Upper lobe of left lung (tissue), 6 donors: ENCODE measurements at regions not wholly inside any gene's neighbourhood (a gene's known extent, or its start where the extent isn't known, plus 50 kb on each side); places are given as distances from the start of the nearest gene placed in this dataset.

Experiments used
- ATAC-seq, 2 donors: fragments of 200-7000 bp; cut with Tn5 transposase; one replicate each; pipeline ENCODE4 v1.9.1; 2022; ENCODE audit warnings: mild to moderate bottlenecking in 2 of 2, moderate library complexity in 2 of 2; ENCODE audit not compliant: low FRiP score in 2 of 2
- DNase-seq, 2 donors: peaks; one replicate each; pipeline ENCODE4 v3.0.0-alpha.2; 2019 to 2020
- H3K27ac ChIP-seq, 4 donors: fragments of 200-600 bp; sonication (generic); one replicate each; pipeline ENCODE4 v1.5.1; 2016 to 2019
- H3K27me3 ChIP-seq, 4 donors: fragments of 200-600 bp; sonication (generic); one replicate each; pipeline ENCODE4 v1.5.1; 2017 to 2019
- H3K36me3 ChIP-seq, 4 donors: fragments of 200-600 bp; sonication (generic); one replicate each; pipeline ENCODE4 v1.5.1; 2016 to 2019
- H3K4me1 ChIP-seq, 4 donors: fragments of 200-600 bp; sonication (generic); one replicate each; pipeline ENCODE4 v1.5.1; 2018 to 2019
- H3K4me3 ChIP-seq, 4 donors: fragments of 200-600 bp; sonication (generic); one replicate each; pipeline ENCODE4 v1.5.1; 2017 to 2019; ENCODE audit warnings: mild to moderate bottlenecking in 2 of 4, moderate library complexity in 1 of 4
- H3K9me3 ChIP-seq, 4 donors: fragments of 200-600 bp; sonication (generic); one replicate each; pipeline ENCODE4 v1.5.1; 2018 to 2019
- EP300 ChIP-seq, 4 donors: sonication (generic); formaldehyde crosslinking; IDR thresholded peaks; one replicate each; pipeline ENCODE4 v1.5.1; 2017; ENCODE audit warnings: antibody characterized with exemption in 4 of 4, control low read depth in 2 of 4
- POLR2A ChIP-seq, 4 donors: fragments of 450-650 bp; IDR thresholded peaks; one replicate each; pipeline ENCODE4 v1.5.1; 2016 to 2017; ENCODE audit warnings: antibody characterized with exemption in 4 of 4, mild to moderate bottlenecking in 2 of 4
- POLR2AphosphoS5 ChIP-seq, 2 donors: sonication (generic); formaldehyde crosslinking; IDR thresholded peaks; one replicate each; pipeline ENCODE4 v1.5.1; 2017; ENCODE audit warnings: antibody characterized with exemption in 2 of 2
- WGBS, 2 donors: methylation state at CpG; one replicate each; pipeline ENCODE4 v1.1.5; 2017 to 2018; 5-methylcytosine and 5-hydroxymethylcytosine counted together
- TF ChIP-seq, protein P1 (sequence below), 6 experiments: fragments of 450-650 bp in 4 of 6; fragments of 200-600 bp in 2 of 6; sonication (generic) in 2 of 6; IDR thresholded peaks; one replicate each; pipeline ENCODE4 v1.5.1; 2016 to 2019; ENCODE audit warnings: antibody characterized with exemption in 6 of 6
- donor health status: DM: no; HTN: no; CAD: no; lungs with moderate emphysema.
- donor health status: DM: no; HTN: yes; CAD: no; lungs with severe emphysema.

DNA sequence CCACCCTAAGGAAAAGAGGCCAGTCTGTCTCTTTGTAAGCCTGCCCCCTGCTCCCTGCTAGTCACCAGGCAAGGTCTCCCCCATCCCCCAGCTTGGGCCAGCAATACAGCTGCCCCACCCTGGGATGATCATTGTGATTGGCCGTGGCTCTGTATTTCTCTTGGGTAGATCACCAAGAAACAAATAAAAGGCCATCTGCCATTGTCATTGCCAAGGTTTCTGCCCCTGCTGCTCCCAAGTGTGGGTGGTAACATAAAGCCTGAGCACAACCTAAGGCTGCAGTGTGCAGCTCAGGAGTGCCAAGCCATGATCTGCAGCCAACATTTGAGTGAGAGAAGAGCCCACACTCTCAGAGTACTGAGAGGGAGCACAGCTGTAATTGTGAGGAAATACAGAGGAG lies 241.0 kb upstream of the POF1B start:
- TF ChIP-seq POLR2A (IDR thresholded peaks at IDR 0.05) (no peak), POLR2AphosphoS5 (IDR thresholded peaks at IDR 0.05) (no peak), EP300 (IDR thresholded peaks at IDR 0.05) (no peak)
- TF ChIP-seq, protein P1, sequence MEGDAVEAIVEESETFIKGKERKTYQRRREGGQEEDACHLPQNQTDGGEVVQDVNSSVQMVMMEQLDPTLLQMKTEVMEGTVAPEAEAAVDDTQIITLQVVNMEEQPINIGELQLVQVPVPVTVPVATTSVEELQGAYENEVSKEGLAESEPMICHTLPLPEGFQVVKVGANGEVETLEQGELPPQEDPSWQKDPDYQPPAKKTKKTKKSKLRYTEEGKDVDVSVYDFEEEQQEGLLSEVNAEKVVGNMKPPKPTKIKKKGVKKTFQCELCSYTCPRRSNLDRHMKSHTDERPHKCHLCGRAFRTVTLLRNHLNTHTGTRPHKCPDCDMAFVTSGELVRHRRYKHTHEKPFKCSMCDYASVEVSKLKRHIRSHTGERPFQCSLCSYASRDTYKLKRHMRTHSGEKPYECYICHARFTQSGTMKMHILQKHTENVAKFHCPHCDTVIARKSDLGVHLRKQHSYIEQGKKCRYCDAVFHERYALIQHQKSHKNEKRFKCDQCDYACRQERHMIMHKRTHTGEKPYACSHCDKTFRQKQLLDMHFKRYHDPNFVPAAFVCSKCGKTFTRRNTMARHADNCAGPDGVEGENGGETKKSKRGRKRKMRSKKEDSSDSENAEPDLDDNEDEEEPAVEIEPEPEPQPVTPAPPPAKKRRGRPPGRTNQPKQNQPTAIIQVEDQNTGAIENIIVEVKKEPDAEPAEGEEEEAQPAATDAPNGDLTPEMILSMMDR (IDR thresholded peaks at IDR 0.05) = no peak
- no peak overlapping the region for H3K4me3 ChIP-seq
- H3K4me1 ChIP-seq = no peaks in the 10 kb centered on the region
- no peaks in the 10 kb centered on the region for H3K9me3 ChIP-seq
- H3K36me3 ChIP-seq = no peaks in the 10 kb centered on the region
- WGBS, 2 donors = 80 to 81% methylated on average over 1 of the region's 1 CpG
- H3K27me3 ChIP-seq = no peaks in the 10 kb centered on the region
- H3K27ac ChIP-seq = no peak overlapping the region
- ATAC-seq (no peak), DNase-seq (no peak)

DNA sequence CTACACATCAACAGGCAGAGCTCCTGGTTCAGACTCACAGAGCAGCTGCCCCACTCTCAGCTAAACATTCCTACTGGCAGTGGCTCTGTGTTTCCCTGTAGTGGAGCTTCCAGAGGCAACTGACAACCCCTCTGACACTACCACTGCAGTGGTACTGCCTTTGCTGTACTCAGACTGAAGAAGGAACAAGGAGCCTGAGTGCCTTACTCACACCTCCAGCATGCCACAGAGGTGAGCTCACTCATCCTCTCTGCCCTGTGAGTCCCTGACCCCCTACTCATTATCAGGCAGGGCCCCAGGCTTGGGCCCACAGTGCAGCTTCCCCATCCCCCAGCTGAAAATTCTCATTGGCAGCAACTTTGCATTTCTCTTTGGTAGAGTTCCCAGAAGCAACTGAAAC lies 240.5 kb upstream of the POF1B start:
- no peaks in the 10 kb centered on the region for H3K9me3 ChIP-seq
- H3K27me3 ChIP-seq = no peaks in the 10 kb centered on the region
- H3K4me3 ChIP-seq = no peak overlapping the region
- H3K4me1 ChIP-seq = no peaks in the 10 kb centered on the region
- TF ChIP-seq EP300 (IDR thresholded peaks at IDR 0.05) = no peak
- TF ChIP-seq POLR2A (IDR thresholded peaks at IDR 0.05) = no peak
- no peak for TF ChIP-seq POLR2AphosphoS5 (IDR thresholded peaks at IDR 0.05)
- TF ChIP-seq, protein P1 (IDR thresholded peaks at IDR 0.05) = no peak
- no peaks in the 10 kb centered on the region for H3K36me3 ChIP-seq
- DNase-seq (no peak), ATAC-seq (no peak)
- no peak overlapping the region for H3K27ac ChIP-seq

- Histone ChIP-seq H3K36me3 (no peaks in the 10 kb centered on the region), H3K27ac (no peak overlapping the region)
Measured at GRCh38 chrX:85611926-85612325, 232.5 kb upstream of the POF1B start.

GRCh38 chrX:85592980-85593379 lies 213.5 kb upstream of the POF1B start:
- Histone ChIP-seq H3K27ac (no peak overlapping the region), H3K36me3 (no peaks in the 10 kb centered on the region), H3K9me3 (no peaks in the 10 kb centered on the region), H3K4me3 (no peak overlapping the region), H3K27me3 (no peaks in the 10 kb centered on the region), H3K4me1 (no peaks in the 10 kb centered on the region)
- ATAC-seq (no peak), DNase-seq (no peak)
- WGBS, 2 donors = 82 to 83% methylated on average over 1 to 4 of the region's 4 CpGs
- no peak for TF ChIP-seq POLR2AphosphoS5 (IDR thresholded peaks at IDR 0.05)
- TF ChIP-seq, protein P1 (IDR thresholded peaks at IDR 0.05) = no peak
- TF ChIP-seq POLR2A (IDR thresholded peaks at IDR 0.05) = no peak
- TF ChIP-seq EP300 (IDR thresholded peaks at IDR 0.05) = no peak

More at GRCh38 chrX:85611926-85612325, 232.5 kb upstream of the POF1B start:
- Histone ChIP-seq H3K4me3 (no peak overlapping the region), H3K4me1 (no peaks in the 10 kb centered on the region), H3K27me3 (no peaks in the 10 kb centered on the region), H3K9me3 (no peaks in the 10 kb centered on the region)
- TF ChIP-seq POLR2A (IDR thresholded peaks at IDR 0.05) (no peak), EP300 (IDR thresholded peaks at IDR 0.05) (no peak), POLR2AphosphoS5 (IDR thresholded peaks at IDR 0.05) (no peak)
- TF ChIP-seq, protein P1 (IDR thresholded peaks at IDR 0.05) = no peak
- DNase-seq = no peak
- ATAC-seq = no peak

DNA sequence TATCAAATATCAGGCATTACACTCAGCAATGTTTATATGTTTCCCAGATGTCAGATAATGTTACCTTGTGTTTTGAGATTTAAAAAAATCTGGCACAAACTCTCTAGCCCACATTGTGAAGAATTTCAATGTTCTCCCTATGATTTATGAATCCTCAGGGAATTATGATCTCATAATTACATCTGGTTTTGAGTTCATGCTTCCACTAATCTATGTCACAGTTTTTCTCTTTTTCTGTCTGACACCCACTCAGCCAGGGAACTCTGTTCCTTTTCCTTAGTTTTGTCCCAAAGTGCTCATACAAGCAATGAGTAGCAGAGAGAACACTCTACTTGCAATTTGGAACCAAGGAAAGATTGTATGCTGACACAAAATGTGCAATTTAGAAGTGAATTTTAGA lies 212.1 kb upstream of the POF1B start:
- H3K27me3 ChIP-seq = no peaks in the 10 kb centered on the region
- no peak overlapping the region for H3K4me3 ChIP-seq
- ATAC-seq (no peak), DNase-seq (no peak)
- no peaks in the 10 kb centered on the region for H3K9me3 ChIP-seq
- TF ChIP-seq EP300 (IDR thresholded peaks at IDR 0.05) (no peak), POLR2A (IDR thresholded peaks at IDR 0.05) (no peak), POLR2AphosphoS5 (IDR thresholded peaks at IDR 0.05) (no peak)
- TF ChIP-seq, protein P1 (IDR thresholded peaks at IDR 0.05) = no peak
- H3K4me1 ChIP-seq = no peaks in the 10 kb centered on the region
- H3K36me3 ChIP-seq = no peaks in the 10 kb centered on the region
- H3K27ac ChIP-seq = no peak overlapping the region
